Fibroblast of pulmonary artery (primary cell): ENCODE measurements at regions not wholly inside any gene's neighbourhood (a gene's known extent, or its start where the extent isn't known, plus 50 kb on each side); places are given as distances from the start of the nearest gene placed in this dataset.

ENCODE experiments used
- DNase-seq: peaks from one replicate; pipeline ENCODE4 v3.0.0-alpha.2; 2010; ENCODE audit warnings: low read depth
- H3K4me3 ChIP-seq: replicated peaks from 2 replicates; pipeline ENCODE4 v1.5.1; 2011; ENCODE audit warnings: low read depth, mild to moderate bottlenecking, control low read depth, low read length, moderate library complexity
- TF ChIP-seq, protein P1 (sequence below): IDR thresholded peaks from 2 replicates; pipeline ENCODE4 v1.5.1; 2011; ENCODE audit warnings: mild to moderate bottlenecking, control low read depth, low read length, inconsistent platforms; ENCODE audit errors: missing control alignments

GRCh38 chr2:122491011-122491410 is 735.6 kb downstream of the TSN start:
- TF ChIP-seq, protein P1, sequence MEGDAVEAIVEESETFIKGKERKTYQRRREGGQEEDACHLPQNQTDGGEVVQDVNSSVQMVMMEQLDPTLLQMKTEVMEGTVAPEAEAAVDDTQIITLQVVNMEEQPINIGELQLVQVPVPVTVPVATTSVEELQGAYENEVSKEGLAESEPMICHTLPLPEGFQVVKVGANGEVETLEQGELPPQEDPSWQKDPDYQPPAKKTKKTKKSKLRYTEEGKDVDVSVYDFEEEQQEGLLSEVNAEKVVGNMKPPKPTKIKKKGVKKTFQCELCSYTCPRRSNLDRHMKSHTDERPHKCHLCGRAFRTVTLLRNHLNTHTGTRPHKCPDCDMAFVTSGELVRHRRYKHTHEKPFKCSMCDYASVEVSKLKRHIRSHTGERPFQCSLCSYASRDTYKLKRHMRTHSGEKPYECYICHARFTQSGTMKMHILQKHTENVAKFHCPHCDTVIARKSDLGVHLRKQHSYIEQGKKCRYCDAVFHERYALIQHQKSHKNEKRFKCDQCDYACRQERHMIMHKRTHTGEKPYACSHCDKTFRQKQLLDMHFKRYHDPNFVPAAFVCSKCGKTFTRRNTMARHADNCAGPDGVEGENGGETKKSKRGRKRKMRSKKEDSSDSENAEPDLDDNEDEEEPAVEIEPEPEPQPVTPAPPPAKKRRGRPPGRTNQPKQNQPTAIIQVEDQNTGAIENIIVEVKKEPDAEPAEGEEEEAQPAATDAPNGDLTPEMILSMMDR, result no peak
- peak; percentile 10 for DNase-seq
- no peak overlapping the region for H3K4me3 ChIP-seq

DNA sequence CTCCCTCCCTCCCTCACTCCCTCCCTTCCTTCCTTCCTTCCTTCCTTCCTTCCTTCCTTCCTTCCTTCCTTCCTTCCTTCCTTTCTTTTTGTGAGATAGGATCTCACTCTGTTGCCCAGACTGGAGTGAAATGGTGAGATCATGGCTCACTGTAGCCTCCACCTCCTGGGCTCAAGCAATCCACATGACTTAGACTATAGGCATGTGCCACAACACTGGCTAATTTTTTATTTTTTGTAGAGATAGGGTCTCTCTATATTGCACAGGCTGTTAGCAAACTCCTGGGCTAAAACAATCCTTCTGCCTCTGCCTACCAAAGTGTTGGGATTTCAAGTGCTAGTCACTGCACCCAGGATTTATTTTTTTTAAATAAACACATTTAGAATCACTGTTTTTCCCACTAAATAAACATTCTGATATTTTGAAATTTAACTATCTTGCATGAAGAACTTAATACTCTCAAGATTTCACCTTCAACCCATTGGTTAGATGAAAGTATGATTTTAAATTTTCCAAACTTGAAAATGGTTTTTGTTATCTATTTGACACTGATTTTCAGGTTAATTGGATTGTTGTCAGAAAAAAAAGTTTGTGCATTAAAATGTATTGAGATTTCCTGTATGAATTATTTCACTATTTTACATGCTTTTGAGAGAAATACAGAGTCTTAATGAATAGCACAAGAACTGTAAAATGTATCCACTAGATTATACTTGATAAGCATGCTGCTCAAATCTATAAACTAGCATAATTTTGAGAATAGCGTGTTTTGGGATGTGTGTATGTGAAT is 745.1 kb downstream of the TSN start:
- TF ChIP-seq, protein P1, result no peak

DNA sequence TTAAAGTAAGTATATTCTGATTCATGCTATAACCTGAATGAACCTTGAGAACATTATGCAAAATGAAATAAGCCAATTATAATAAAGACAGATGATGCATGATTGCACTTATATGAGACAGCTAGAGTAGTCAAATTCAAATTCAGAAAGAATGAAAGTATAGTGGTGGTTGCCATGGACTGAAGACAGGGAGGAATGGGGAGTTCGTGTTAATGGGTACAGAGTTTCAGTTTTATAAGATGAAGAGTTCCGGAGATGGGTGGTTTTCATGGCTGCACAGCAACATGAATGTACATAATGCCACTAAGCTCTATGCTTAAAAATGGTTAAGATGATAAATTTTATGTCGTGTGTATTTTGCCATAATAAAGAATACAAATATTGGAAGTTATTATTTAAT is 751.2 kb downstream of the TSN start:
- TF ChIP-seq, protein P1, result no peak
- H3K4me3 ChIP-seq, result no peak overlapping the region
- no peak for DNase-seq

More for the DNA sequence above, 745.1 kb downstream of the TSN start:
- DNase-seq, result no peak
- H3K4me3 ChIP-seq, result no peak overlapping the region

GRCh38 chr2:122507261-122507660 is 751.8 kb downstream of the TSN start:
- H3K4me3 ChIP-seq, result no peak overlapping the region
- peak; percentile 16 for DNase-seq
- TF ChIP-seq, protein P1, result no peak

GRCh38 chr2:122512091-122512490 is 756.6 kb downstream of the TSN start:
- H3K4me3 ChIP-seq, result no peak overlapping the region
- TF ChIP-seq, protein P1, result no peak
- DNase-seq, result no peak

DNA sequence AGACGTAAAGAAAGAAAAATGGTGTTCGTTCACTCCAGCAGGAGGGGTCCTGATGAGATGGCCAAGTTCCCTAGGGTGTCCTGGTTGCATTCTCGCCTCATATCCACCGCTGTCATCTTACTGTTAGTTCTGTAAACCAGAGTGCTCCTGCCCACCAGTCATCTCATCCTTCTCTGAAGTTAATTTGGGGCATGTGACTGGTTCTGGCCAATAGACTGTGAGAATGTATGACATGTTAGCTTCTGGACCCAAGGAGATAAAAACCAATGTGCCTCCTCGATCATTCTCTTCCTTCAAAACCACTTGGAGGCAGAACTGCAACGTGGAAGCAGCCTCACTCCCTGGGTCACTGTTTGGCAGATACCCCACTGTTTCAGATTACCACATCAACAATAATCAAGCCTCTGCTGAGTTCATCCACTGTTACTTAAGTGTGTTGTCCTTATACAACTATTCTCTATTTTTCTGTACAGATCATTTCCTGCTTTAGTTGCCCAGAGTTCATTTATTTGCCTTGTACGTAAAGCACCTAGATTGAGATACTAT is 759.1 kb downstream of the TSN start:
- TF ChIP-seq, protein P1, result no peak
- H3K4me3 ChIP-seq, result no peak overlapping the region
- DNase-seq, result peak; percentile 57
